Activated effector memory CD4-positive, alpha-beta T cell treated with anti-CD3 and anti-CD28 coated beads, Interleukin-2, amount 50 U/mL, for 16 hours (primary cell): ENCODE measurements at regions not wholly inside any gene's neighbourhood (a gene's known extent, or its start where the extent isn't known, plus 50 kb on each side); places are given as distances from the start of the nearest gene placed in this dataset.

ENCODE experiments used
- DNase-seq: peaks from one replicate; pipeline ENCODE4 v3.0.0-alpha.2; 2020

DNA sequence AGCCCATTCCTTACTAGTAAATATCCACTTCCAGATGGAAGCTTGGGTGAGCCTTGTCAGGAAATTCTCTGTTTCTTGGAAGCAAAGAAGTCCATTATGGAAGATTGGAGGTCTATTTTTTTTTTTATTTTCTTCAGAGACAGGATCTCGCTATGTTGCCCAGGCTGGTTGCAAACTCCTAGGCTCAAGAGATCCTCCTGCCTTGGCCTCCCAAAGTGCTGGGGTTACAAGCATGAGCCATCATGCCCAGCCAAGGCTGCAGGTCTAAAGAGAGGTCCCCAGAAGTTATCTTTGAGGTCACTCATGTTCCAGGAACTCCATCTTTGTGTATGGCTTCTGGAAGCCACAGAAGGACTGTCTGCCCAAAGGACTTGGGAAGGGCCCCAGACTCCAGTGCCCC, 255.3 kb downstream of the LY86 start:
- DNase-seq = no peak

DNA sequence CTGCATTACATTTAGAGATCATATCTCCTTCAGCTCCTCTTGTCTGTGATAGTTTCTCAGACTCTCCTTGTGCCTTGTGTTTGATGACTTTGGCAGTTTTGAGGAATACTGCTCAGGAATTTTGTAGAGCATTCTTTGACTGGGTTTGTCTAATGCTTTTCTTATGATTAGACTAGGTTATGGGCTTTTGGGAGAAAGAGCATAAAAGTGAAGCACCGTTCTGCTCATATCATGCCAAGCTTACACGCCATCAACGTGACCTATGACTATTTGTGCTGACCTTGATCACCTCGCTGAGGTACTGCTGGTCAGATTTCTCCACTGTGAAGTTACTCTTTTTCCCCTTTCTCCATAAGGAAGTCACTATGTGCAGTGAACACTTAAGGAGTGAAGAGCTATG, 256.0 kb downstream of the LY86 start:
- no peak for DNase-seq

DNA sequence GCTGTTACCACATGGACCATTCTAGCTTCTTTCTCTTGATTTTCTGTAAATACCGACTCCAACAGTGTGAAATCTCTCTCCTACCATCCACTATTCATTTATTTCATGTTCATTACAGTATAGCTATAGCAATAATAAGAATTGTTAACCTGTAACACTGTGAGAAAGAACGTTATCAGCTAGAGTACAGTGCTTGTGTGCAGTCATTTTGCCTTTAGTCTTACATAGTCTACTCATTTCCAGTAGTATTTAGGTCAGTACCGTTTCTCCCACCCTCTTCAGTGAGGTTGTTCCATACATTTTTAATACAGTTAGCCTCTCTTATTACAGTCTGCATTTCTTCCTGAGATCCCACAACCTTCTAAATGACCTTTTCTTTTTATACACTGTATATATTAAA, 257.1 kb downstream of the LY86 start:
- DNase-seq = no peak

DNA sequence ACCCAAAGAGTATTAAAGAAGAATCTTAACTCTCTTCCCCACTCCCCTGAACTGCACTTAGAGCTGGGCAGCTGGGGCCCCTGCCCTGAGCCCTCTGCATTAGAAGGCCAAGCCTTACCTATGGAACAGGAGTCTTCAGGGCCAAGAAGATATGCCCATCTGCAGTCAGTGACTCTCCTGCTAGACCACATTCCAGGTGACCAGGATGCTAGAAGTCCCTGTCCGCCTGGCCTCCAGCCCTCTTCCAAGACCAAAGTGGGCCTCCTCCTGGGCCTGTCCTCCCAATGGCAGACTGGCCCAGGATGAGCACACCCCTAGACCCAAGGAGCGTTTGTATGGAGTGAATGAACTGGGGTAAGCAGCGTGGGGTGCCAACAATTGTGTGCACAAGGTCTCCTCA, 259.1 kb downstream of the LY86 start:
- no peak for DNase-seq

DNA sequence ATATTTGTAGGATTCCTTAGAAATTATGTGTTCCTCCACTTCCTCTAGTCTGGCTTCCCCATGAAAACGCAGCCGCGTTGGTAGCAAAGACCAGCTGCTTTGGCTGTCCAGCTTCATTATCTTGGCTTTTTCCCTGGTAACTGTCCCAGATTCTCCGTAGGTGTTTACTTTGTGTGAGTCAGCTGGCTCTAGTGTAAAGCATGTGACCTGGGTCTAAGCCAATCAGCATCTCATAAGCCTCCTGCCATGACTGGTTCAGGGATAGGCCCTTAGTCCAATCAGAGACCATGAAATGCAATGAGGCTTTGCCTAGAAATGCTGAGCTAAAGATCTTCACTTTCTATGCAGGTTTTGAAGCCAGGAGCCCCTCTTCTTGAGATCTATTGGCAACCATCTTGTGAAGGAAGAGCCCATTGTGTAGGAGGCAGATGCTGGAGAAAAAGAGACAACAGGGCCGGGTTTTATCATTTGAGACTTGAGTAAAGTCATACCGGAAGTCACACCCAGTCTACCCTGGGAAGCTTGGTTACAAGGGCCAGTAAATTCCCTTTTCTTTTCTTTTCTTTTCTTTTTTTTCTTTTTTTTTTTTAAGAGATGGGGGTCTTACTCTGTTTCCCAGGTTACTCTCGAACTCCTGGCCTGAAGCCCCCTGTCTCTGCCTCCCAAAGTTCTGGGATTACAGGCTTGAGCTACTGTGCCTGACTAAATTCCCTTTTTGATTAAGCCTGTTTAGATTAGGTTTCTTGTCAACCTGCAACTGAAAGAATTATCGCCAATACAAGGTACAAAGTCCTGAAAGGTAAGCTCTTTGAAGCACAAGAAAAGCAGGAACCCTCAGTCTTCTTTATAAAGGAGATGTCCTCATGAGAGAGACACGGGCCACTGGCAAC, 256.5 kb upstream of the RREB1 start:
- DNase-seq = no peak

DNA sequence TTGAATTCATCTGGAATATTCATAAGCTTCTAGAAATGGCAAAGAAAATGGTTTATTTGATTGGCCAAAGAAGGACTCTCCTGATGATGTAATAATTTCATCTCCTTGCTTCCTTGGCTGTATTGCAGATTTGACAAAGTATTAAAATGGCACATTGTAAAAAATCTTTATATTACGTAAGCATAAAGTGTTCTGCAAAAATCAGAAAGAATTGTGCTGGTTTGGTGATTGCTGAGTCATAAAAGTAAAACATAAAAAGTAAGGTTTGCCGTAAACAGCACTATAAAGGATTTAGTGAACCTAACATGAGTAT, 255.9 kb upstream of the RREB1 start:
- no peak for DNase-seq

DNA sequence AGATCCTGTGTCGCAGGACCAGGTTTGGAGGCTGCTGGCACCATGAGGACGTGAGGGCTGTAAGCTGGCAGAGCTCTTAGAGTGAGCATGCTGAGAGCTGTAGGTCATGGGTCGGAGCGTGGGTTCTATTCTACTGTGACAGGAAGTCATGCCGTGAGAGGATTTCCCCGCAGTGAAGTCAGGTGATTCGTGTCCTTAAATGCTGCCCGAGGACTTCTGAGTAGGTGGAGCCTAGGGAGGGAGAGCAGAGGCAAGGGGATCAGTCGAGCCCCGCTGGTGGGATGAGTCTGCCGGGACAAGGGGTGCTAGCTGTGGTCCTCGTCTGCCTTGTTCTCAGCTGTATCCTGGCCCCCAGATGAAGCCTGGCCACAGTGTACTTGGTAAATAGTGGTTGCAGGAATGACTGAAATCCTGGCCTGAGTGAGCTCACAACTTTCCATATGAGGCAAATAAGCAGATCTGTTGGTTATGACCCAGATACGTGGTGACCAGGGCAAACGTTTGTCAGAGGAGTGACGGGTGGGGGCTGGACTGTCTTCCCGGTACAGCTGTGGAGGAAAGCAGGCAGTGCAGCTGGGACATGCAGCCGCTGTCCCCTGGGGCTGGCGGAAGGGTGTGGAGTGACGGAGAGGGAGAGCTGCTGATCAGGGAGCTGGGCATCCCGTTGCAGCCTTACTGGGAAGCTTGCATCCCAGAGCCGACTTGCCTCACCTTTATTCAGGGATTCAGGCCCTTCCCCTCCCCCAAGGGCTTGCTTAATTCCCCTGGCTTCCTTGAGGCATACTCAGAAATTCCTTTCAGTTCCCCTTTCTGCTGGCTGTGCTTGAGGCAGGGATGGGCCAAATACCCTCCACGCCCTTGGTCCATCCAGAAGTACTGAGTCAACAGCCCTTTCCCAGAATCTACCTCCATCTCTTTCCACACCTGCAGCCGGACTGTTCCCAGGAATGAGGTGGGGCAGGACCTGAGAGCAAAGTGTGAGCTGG, 250.9 kb upstream of the RREB1 start:
- DNase-seq = peak; percentile 74

DNA sequence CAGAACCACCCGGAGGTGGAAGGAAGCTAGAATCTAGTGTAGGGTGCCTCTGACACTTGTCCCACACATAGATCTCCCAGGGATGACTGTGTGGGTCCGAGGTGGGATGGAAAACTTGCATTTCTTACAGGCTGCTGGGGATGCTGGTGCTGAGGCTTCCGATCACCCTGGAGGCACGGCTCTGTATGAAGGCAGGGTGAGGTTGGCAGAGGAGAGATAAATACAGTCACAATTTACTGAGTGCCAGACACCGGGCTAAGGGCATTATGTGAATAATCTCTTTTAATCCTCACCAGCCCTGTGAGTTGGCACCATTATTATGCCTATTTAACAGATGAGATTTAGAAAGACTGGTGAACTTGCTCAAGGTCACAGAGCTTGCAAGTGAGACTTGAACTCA, 250.2 kb upstream of the RREB1 start:
- no peak for DNase-seq

DNA sequence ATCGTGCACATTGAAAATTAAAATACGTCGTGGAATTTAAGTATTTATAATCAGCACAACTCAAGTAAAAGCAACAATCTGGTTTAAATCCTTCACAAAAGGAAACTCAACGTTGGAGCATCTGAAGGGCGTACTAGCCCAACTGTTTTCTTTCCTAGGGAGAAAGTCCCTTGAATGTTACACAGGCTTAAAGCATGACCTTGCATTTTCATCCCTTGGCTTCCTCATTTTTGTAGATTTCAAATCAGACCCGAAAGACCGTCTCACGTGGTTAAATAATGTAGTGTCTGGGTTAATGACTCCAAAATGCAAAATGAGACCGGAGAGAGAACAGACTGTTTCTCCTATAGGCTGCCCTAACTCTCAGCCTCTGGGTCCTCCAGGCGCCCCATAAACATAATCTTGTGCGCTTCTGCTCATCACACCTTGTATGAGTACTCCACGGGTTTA, 249.2 kb upstream of the RREB1 start:
- DNase-seq = no peak

DNA sequence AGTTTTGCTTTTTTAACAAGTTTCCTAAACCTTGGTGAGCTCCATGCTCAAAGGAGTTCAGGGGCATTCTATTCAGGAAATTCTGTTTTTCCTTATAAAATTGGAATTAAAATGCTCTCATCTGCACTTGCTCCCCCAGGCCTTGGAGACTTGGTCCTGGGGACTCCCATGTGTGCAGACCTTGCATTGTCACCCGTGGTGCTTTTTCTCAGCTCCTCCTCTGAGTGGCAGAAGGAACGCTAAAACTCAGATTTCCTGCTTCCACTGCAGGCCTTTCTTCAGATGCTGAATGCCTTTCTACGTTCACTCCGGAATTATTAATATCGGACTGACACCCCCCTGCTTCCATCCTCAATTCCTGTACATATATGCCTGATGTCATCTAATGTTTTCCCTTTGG, 248.7 kb upstream of the RREB1 start:
- no peak for DNase-seq

DNA sequence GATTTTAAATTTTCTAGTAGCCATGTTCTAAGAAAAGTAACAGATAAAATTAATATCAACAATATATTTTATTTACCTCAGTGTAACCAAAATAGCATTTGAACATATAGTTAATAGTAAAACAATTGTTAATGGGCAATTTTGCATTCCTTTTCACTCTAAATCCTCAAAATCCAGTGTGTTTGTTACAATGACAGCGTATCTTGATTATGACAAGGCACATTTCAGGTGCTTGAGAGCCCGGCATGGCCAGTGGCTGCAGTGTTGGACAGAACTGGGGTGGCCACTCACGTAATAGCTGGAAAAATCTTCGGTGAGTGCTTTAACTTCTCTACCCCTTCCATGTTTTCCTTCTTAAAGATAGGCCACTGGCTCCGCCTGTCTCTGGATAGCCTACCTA, 248.0 kb upstream of the RREB1 start:
- no peak for DNase-seq

DNA sequence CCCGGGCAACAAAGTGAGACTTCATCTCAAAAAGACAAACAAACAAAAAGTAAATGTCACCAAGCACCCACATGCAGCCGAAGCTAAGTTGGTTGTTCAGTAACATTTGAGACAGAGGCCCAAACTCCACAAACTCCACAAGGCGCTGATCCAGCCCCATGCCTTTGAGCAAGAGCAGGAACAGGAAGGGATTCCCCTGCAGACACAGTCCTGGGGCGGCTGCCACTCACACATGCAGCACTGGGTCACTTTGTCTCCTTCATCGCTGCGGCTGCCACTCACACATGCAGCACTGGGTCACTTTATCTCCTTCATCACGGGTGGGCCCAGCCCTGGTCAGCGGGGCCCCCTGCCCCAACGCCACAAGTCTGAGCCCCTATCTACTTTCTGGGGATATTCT, 246.9 kb upstream of the RREB1 start:
- no peak for DNase-seq

DNA sequence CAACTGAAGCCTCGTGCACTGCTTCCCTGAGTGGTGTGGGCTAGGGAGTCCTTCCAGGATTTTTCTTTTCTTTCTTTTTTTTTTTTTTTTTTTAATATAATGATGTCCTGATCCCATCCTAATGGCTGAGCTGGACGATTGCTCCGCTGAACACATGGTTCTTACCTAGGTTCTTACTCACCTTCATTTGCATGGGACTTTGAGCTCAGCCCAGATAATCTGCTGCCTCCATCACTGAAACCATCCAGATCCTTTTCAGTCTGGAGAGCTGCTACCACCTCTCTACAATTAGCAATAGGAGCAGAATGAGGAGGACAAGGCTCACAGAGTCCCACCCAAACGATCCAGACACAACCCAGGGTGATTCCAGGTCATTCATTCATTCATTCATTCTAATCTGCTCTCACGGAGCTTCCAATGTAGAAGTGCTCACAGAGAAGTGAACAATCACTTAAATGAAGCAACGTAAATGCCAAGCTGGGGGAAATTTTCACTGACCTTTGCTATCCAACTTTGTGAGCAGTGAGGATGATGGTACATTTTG, 246.3 kb upstream of the RREB1 start:
- DNase-seq = no peak

DNA sequence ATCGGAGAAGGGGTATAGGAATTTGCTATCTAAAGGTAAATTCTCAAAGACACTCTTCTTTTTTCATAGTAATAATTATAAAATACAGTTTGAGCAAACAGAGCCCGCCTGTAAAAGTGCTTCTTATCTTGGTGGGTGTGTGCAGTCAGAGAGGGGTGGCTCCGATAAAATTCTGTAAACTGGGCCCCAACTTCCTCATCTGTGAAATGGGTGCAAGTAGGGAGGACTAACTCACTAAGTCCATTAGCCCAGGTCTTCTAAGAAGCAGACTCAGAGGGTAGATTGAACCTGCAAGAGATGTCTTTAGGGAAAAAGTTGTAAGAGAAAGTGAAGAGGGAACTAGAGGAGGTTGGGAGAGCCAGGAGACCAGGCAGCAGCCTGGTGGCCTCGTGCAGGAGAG, 245.8 kb upstream of the RREB1 start:
- DNase-seq = no peak

DNA sequence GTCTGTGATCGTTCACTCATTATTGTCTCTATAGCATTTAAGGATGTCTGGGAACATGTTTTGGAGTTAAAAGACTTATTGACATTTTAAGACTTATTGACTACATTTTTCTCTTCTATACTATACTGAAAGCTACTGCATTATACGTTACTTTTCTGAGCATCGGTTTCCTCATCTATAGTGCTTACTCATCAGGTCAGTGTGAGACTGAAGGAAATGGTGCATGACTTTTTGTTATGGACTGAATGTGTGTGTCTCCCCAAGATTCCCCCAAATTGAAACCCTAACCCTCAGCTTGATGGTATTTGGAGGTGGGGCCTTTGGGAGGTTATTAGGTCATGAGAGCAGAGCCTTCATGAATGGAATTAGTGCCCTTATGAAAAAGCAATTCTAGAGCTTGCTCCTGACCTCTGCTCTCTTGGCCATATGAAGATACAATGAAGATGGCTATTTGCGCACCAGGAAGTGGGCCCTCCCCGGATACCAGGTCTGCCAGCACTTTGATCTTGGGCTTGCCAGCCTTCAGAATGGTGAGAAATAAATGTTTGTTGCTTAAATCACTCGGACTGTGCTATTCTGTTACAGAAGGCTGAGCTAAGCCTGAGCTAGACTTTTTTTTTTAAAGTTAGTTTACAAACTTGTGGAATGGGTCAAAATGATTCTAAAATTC, 243.7 kb upstream of the RREB1 start:
- DNase-seq = no peak

DNA sequence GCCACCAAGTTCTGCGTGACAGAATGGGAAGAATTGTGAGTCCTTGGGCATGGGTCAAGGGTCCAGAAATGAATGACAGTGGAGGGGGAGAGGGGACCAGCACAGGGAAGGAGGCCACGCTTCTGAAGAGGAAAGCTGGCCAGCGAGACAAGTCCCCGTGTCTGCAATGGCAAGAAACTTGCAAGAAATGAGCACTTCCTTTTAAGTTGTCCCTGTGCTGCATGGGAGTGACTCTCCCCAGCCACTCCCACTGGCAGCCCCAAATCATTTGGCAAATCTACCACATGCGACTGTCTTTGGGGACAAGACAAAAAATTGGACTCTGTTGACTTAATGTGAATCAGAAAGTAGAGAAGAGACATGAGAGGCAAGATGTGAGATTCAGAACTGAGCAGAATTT, 242.2 kb upstream of the RREB1 start:
- DNase-seq = no peak

DNA sequence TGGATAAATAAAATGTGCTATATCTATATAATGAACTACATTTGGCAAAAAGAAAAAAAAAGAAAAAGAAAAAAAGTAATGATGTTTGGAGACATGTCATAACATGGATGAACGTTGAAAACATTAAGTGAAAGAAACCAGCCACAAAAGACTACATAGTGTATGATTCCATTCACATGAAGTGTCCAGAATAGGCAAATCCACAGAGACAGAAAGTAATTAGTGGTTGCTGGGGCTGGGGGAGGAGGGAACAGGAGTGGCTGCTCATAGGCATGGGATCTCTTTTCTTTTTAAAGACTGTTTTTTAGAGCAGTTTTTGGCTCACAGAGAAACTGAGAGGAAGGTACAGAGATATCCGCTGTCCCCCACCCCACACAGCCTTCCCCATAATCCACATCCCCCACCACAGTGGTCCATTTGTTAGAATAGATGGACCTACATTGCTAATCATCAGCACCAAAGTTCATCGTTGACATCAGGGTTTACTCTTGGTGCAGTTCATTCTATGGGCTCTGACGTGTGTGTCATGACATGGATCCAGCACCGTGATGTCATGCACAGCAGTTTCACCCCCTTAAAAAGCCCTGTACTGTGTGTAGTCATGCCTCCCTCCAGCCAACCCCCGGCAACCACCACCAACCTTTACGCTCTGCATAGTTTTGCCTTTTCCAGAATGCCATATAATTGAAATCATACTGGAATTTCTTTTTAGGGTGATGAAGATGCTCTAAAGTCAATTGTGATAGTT, 240.9 kb upstream of the RREB1 start:
- no peak for DNase-seq

DNA sequence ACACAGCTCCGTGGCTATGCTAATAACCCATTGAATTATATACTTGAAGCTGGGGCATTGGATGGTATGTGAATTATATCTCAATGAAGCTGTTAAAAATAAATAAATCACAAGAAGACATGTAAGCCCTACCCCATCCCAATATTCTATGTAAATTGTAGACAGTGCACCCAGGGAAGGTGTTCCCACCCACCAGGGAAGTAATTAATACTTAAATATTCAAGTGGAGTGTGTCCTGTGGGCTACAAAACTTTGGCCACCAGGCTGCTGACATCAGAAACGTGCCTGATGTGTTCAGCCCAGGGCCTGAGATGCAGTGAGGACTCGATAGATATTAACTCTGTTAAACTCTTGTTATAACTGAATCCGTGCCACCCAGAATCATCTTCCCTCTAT, 240.4 kb upstream of the RREB1 start:
- no peak for DNase-seq

DNA sequence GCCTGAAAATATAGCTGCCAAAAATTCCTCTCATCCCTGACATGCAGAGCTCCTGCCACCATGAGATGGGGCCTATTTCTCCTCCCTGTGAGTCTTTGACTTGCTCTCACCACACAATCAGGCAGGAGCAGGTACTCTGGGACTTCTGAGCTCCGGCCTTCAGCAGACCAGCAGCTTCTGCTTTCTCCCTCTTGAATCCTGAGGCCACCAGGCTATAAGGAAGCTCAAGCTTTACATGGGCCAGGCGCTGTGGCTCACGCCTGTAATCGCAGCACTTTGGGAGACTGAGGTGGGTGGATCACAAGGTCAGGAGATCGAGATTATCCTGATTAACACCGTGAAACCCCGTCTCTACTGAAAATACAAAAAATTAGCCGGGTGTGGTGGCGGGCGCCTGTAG, 238.7 kb upstream of the RREB1 start:
- DNase-seq = no peak

DNA sequence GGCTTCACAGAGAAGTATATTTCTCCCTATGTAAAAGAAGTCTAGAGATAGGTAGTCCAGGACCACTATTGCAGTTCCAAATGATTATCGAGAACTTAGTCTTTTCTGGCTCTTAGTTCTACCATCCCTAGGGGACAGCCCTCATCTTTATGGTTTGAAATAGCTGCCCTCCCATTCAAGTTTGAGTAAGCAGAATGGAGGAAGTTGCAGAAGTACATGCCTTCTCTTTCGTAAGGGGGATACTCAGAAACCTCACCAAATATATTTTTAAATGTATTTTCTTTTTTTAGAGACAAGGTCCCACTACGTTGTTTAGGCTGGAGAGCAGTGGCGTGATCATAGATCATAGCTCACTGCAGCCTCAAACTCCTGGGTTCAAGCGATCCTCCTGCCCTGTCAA, 236.8 kb upstream of the RREB1 start:
- no peak for DNase-seq

DNA sequence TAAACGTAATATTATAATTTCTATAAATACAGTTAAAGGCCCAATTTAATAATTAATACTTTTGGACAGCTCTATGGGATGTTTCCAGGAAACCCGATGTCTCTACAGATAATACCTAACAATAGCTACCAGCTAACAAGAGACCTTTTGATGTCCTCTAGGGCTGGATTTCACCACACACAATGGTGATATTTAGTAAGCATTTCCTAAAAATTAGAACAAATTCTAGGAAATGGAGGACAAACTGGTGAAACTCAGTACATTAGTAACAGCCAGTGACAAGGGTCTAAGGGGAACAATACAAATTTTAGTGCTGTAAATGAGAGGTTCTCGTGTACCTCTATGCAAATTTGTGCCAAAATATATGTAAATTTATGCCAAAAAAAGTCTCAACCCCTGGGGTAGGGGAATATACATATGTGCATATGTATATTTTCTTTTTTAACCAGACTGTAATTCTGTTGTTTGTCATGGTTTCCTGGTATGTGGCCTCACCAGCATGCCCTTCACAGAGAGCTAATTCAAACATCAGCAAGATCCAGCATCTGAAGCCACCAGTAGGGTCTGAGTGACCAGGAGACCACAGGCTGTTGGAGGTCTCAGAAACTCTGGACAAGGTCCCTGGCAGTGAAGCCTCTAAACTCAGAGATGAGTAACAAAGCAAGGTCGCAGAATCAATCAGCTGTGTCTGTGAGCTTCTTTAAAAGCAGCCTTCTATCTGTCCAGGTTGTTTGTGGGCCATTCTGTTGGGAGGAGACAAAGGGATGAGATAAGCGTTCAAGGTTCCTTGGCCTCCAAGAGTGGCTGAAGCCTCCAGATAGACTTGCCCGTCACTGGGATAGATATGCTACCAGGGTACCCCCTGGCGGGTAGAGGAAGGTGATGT, 235.1 kb upstream of the RREB1 start:
- no peak for DNase-seq
